ENCODE measurements at regions not wholly inside any gene's neighbourhood (a gene's known extent, or its start where the extent isn't known, plus 50 kb on each side); places are given as distances from the start of the nearest gene placed in this dataset.

GRCh38 chr5:58143727-58144126 is 316.2 kb downstream of the PLK2 start:
- no peak for DNase-seq

GRCh38 chr5:58143181-58143580 is 316.7 kb downstream of the PLK2 start:
- DNase-seq, result no peak

- no peak for DNase-seq
Observed at GRCh38 chr5:58138791-58139190, 321.1 kb downstream of the PLK2 start.

- DNase-seq, result no peak
Observed at GRCh38 chr5:58136406-58136805, 323.5 kb downstream of the PLK2 start.

GRCh38 chr5:58135571-58136335 is 324.1 kb downstream of the PLK2 start:
- no peak for DNase-seq

GRCh38 chr5:58133631-58134296 is 326.1 kb downstream of the PLK2 start:
- no peak for DNase-seq

GRCh38 chr5:58133216-58133615 is 326.7 kb downstream of the PLK2 start:
- no peak for DNase-seq

GRCh38 chr5:58127255-58128220 is 332.3 kb downstream of the PLK2 start:
- DNase-seq, result no peak

GRCh38 chr5:58123501-58123900 is 336.4 kb downstream of the PLK2 start:
- no peak for DNase-seq

GRCh38 chr5:58122848-58123392 is 337.0 kb downstream of the PLK2 start:
- DNase-seq, result no peak

GRCh38 chr5:58122157-58122556 is 337.7 kb downstream of the PLK2 start:
- DNase-seq, result no peak

- DNase-seq, result no peak
Observed at GRCh38 chr5:58121391-58121790, 338.5 kb downstream of the PLK2 start.

GRCh38 chr5:58117542-58117941 is 342.3 kb downstream of the PLK2 start:
- DNase-seq, result no peak

GRCh38 chr5:58116346-58116745 is 343.5 kb downstream of the PLK2 start:
- DNase-seq, result no peak

GRCh38 chr5:58115811-58116210 is 344.1 kb downstream of the PLK2 start:
- no peak for DNase-seq

- no peak for DNase-seq
Observed at GRCh38 chr5:58114324-58114723, 345.6 kb downstream of the PLK2 start.

GRCh38 chr5:58113172-58113571 is 346.7 kb downstream of the PLK2 start:
- DNase-seq, result no peak

- no peak for DNase-seq
Observed at GRCh38 chr5:58108511-58108910, 351.4 kb downstream of the PLK2 start.

- no peak for DNase-seq
Observed at GRCh38 chr5:58107704-58108103, 352.2 kb downstream of the PLK2 start.

GRCh38 chr5:58106754-58107410 is 353.0 kb downstream of the PLK2 start:
- DNase-seq, result no peak

- no peak for DNase-seq
Observed at GRCh38 chr5:58105836-58106235, 354.1 kb downstream of the PLK2 start.

GRCh38 chr5:58099257-58099656 is 360.6 kb downstream of the PLK2 start:
- no peak for DNase-seq

GRCh38 chr5:58094031-58094430 is 365.9 kb downstream of the PLK2 start:
- no peak for DNase-seq

All from DMS79 treated with DMSO at 0.1 percent for 48 hours (cell line).